Mesenchymal stem cell (in vitro differentiated cells and primary cell): ENCODE measurements at regions not wholly inside any gene's neighbourhood (a gene's known extent, or its start where the extent isn't known, plus 50 kb on each side); places are given as distances from the start of the nearest gene placed in this dataset.

Experiments used
- DNase-seq: peaks from one replicate; pipeline ENCODE4 v3.0.0-alpha.2; 2013
- H2AFZ ChIP-seq: one replicate; pipeline ENCODE4 v1.6.1; 2013; ENCODE audit warnings: low read depth, mild to moderate bottlenecking, control low read depth, inconsistent platforms, low read length, moderate library complexity
- H2AK5ac ChIP-seq: 2 replicates; pipeline ENCODE4 v1.6.1; 2013; ENCODE audit warnings: low read length, moderate library complexity, mild to moderate bottlenecking, inconsistent platforms; ENCODE audit not compliant: severe bottlenecking
- H2BK120ac ChIP-seq: one replicate; pipeline ENCODE4 v1.6.1; 2013; ENCODE audit warnings: low read depth, mild to moderate bottlenecking, inconsistent platforms, low read length, moderate library complexity
- H2BK12ac ChIP-seq, 2 experiments: one replicate each; pipeline ENCODE4 v1.6.1; 2013; ENCODE audit warnings: inconsistent platforms in 2 of 2, low read length in 2 of 2, mild to moderate bottlenecking in 2 of 2, moderate library complexity in 2 of 2, control low read depth in 1 of 2
- H2BK15ac ChIP-seq: one replicate; pipeline ENCODE4 v1.6.1; 2013; ENCODE audit warnings: mild to moderate bottlenecking, low read depth, inconsistent platforms; ENCODE audit not compliant: poor library complexity, severe bottlenecking
- H2BK5ac ChIP-seq: 2 replicates; pipeline ENCODE4 v1.6.1; 2013; ENCODE audit warnings: low read depth, mild to moderate bottlenecking, low read length, control low read depth, inconsistent platforms; ENCODE audit not compliant: poor library complexity, severe bottlenecking
- H3K14ac ChIP-seq, 2 experiments: one replicate each; pipeline ENCODE4 v1.6.1; 2013; ENCODE audit warnings: inconsistent platforms in 2 of 2, low read length in 2 of 2, control low read depth in 1 of 2, mild to moderate bottlenecking in 1 of 2, moderate library complexity in 1 of 2
- H3K18ac ChIP-seq, 2 experiments: one replicate each; pipeline ENCODE4 v1.6.1; 2013; ENCODE audit warnings: inconsistent platforms in 2 of 2, low read length in 2 of 2, control low read depth in 1 of 2, low read depth in 1 of 2, mild to moderate bottlenecking in 1 of 2
- H3K23ac ChIP-seq, 2 experiments: one replicate each; pipeline ENCODE4 v1.6.1; 2013; ENCODE audit warnings: inconsistent platforms in 2 of 2, low read length in 2 of 2, mild to moderate bottlenecking in 2 of 2, moderate library complexity in 2 of 2, control low read depth in 1 of 2
- H3K27ac ChIP-seq: 2 replicates; pipeline ENCODE4 v1.5.1; 2013; ENCODE audit warnings: mild to moderate bottlenecking, moderate library complexity, low read length, control low read depth, inconsistent platforms; ENCODE audit not compliant: poor library complexity, severe bottlenecking
- H3K27me3 ChIP-seq, 2 experiments: 2 replicates each; pipeline versions ENCODE4 v1.6.1 to v1.7.0; 2013; ENCODE audit warnings: low read length in 2 of 2, mild to moderate bottlenecking in 2 of 2, moderate library complexity in 2 of 2, control low read depth in 1 of 2, inconsistent platforms in 1 of 2; ENCODE audit not compliant: control insufficient read depth in 1 of 2, insufficient read depth in 1 of 2
- H3K36me3 ChIP-seq, 2 experiments: 2 replicates each; pipeline versions ENCODE4 v1.6.1 to v1.7.0; 2013; ENCODE audit warnings: low read length in 2 of 2, control low read depth in 1 of 2, inconsistent platforms in 1 of 2, low read depth in 1 of 2, mild to moderate bottlenecking in 1 of 2; ENCODE audit not compliant: insufficient read depth in 2 of 2, control insufficient read depth in 1 of 2
- H3K4ac ChIP-seq, 2 experiments: one replicate each; pipeline ENCODE4 v1.6.1; 2013; ENCODE audit warnings: inconsistent platforms in 2 of 2, low read length in 2 of 2, mild to moderate bottlenecking in 2 of 2, moderate library complexity in 2 of 2, control low read depth in 1 of 2, low read depth in 1 of 2
- H3K4me1 ChIP-seq: 2 replicates; pipeline ENCODE4 v1.6.1; 2013; ENCODE audit warnings: low read depth, low read length, control low read depth; ENCODE audit not compliant: control insufficient read depth, insufficient read depth
- H3K4me2 ChIP-seq: 2 replicates; pipeline ENCODE4 v1.6.1; 2013; ENCODE audit warnings: low read length, mild to moderate bottlenecking, inconsistent platforms; ENCODE audit not compliant: poor library complexity, severe bottlenecking
- H3K4me3 ChIP-seq, 2 experiments: 2 replicates each; pipeline versions ENCODE4 v1.5.1 to v1.7.0; 2013; ENCODE audit warnings: low read length in 2 of 2, mild to moderate bottlenecking in 2 of 2, control low read depth in 1 of 2, low read depth in 1 of 2; ENCODE audit not compliant: insufficient read depth in 1 of 2
- H3K79me1 ChIP-seq: replicated peaks from 2 replicates; pipeline ENCODE4 v1.6.1; 2013; ENCODE audit warnings: mild to moderate bottlenecking, control low read depth, low read length, inconsistent platforms; ENCODE audit not compliant: poor library complexity, severe bottlenecking
- H3K9ac ChIP-seq: 2 replicates; pipeline ENCODE4 v1.7.0; 2013; ENCODE audit warnings: mild to moderate bottlenecking, low read length, moderate library complexity
- H3K9me3 ChIP-seq: 2 replicates; pipeline ENCODE4 v1.7.0; 2013; ENCODE audit warnings: mild to moderate bottlenecking, low read length; ENCODE audit not compliant: control insufficient read depth
- H4K8ac ChIP-seq: one replicate; pipeline ENCODE4 v1.6.1; 2013; ENCODE audit warnings: inconsistent platforms, mild to moderate bottlenecking, low read length, moderate library complexity
- H4K91ac ChIP-seq: one replicate; pipeline ENCODE4 v1.6.1; 2013; ENCODE audit warnings: mild to moderate bottlenecking, low read length, inconsistent platforms
- WGBS: methylation state at CpG from one replicate; pipeline ENCODE4 v1.1.7; 2013; ENCODE audit warnings: mixed read lengths; 5-methylcytosine and 5-hydroxymethylcytosine counted together

DNA sequence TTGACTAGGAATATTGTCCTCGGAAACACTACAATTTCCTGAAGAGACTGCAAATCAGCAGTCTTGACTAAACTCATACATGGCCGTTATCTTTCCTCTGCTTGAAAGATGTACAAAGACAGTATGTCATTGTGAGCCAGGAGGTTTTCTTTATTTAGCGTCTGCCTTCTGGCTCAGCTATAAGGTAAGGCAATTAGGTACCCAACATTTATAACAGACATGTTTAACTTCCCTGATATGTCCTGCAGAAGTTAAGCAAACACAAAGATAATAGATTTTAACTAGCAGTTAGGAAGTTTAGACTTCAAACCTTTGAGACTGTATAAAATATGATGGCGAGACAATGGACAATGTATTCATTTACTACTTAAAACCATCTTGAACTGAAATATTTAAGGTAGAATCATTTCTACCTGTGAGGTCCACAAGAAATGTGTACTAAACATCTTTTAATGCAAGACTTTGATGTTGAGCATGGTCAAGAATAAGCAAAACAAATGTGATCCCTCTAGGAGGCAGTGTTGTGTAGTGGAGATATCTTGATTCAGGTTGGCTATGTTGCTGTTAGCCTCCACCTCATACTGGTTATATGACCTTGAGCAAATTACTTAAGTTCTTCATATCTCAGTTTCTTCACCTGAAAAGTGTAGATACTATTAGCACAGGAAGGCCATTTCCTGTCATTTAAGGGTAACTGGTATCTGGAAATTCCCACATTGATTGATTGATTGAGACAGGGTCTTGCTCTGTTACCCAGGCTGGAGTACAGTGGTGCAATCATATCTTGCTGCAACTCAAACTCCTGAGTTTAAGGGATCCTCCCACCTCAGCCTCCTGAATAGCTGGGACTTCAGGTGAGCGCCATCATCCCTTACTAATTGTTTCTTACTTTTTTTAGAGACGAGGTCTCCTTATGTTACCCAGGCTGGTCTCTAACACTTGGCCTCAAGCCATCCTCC, 96.3 kb upstream of the EEA1 start:
- no peak overlapping the region for H2AFZ ChIP-seq
- H3K18ac ChIP-seq, result no peak overlapping the region
- no peak overlapping the region for H3K4me2 ChIP-seq
- H3K27ac ChIP-seq, result no peak overlapping the region
- no peak overlapping the region for H3K9ac ChIP-seq
- H3K36me3 ChIP-seq, result no peaks in the 10 kb centered on the region
- H2BK12ac ChIP-seq, result no peak overlapping the region
- no peaks in the 10 kb centered on the region for H3K9me3 ChIP-seq
- no peak overlapping the region for H2AK5ac ChIP-seq
- no peak overlapping the region for H3K4me3 ChIP-seq
- no peak overlapping the region for H3K23ac ChIP-seq
- H4K91ac ChIP-seq, result no peak overlapping the region
- no peaks in the 10 kb centered on the region for H3K27me3 ChIP-seq
- no peak overlapping the region for H4K8ac ChIP-seq
- H2BK120ac ChIP-seq, result no peak overlapping the region
- no peak overlapping the region for H2BK5ac ChIP-seq
- peaks cover 4% of the 10 kb centered on the region for H3K4me1 ChIP-seq
- H3K4ac ChIP-seq, result no peak overlapping the region
- DNase-seq, result peak; percentile 60
- WGBS, result 100% methylated on average over 3 of the region's 6 CpGs
- H3K14ac ChIP-seq, result no peak overlapping the region
- no peaks in the 10 kb centered on the region for H3K79me1 ChIP-seq
- no peak overlapping the region for H2BK15ac ChIP-seq

DNA sequence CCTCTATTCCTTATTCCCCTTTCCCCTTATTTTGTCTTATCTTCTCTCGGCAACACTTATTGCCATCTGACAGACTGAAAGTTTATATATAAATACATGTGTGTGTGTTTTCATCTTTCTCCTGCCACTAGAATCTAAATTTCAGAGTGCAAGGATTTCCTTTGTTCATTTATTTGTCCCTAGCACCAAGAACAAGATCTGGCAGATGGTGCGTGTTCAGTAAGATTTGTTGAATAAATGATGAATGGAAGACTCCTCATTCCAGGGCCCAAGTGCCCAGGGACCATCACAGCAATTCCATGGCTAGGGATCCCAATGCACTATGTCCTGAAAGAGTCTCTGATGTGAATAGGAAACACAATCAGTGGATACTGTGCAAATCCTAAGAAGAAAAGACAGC, 97.9 kb upstream of the EEA1 start:
- H2AK5ac ChIP-seq, result no peak overlapping the region
- no peak overlapping the region for H3K9ac ChIP-seq
- H3K4me2 ChIP-seq, result no peak overlapping the region
- no peak overlapping the region for H4K91ac ChIP-seq
- no peaks in the 10 kb centered on the region for H3K79me1 ChIP-seq
- no peaks in the 10 kb centered on the region for H3K36me3 ChIP-seq
- no peak overlapping the region for H2AFZ ChIP-seq
- H2BK15ac ChIP-seq, result no peak overlapping the region
- no peaks in the 10 kb centered on the region for H3K9me3 ChIP-seq
- no peak overlapping the region for H2BK12ac ChIP-seq
- no peak overlapping the region for H2BK5ac ChIP-seq
- H3K23ac ChIP-seq, result no peak overlapping the region
- H3K4ac ChIP-seq, result no peak overlapping the region
- no peak overlapping the region for H3K4me3 ChIP-seq
- no peak overlapping the region for H4K8ac ChIP-seq
- no peak overlapping the region for H3K18ac ChIP-seq
- no peak overlapping the region for H2BK120ac ChIP-seq
- peaks cover 4% of the 10 kb centered on the region for H3K4me1 ChIP-seq
- H3K14ac ChIP-seq, result peak overlapping the region in 1 of 2 experiments; percentile 39
- DNase-seq, result no peak
- no peaks in the 10 kb centered on the region for H3K27me3 ChIP-seq
- H3K27ac ChIP-seq, result no peak overlapping the region
- 88% methylated on average over 1 of the region's 2 CpGs for WGBS

DNA sequence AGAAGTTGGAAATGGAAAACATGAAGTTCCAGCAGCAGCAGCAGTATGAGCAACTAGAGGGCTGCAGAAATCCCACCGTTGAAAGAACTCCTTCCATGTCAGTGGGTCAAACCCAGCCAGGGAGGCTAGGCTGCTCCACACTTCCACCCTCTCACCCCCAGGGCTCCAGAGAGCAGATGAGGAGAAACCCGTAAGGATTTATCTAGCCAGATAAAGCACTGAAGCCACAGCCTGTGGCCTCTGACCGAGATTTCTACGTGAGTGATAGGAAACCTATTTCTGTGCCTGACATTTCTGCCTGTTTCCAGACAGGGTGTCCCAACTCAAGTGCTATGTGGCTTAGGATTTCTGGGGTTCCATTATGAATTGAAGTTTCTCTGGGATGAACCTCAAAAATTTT, 100.0 kb upstream of the EEA1 start:
- Histone ChIP-seq H2AK5ac (no peak overlapping the region), H2BK15ac (no peak overlapping the region), H3K27ac (no peak overlapping the region), H2BK5ac (no peak overlapping the region), H3K4me1 (no peaks in the 10 kb centered on the region), H4K91ac (no peak overlapping the region), H3K14ac (no peak overlapping the region), H3K4me3 (no peak overlapping the region), H2AFZ (no peak overlapping the region), H3K9me3 (no peaks in the 10 kb centered on the region), H4K8ac (peak overlapping the region; percentile 4), H3K79me1 (no peaks in the 10 kb centered on the region), H3K4ac (no peak overlapping the region), H2BK12ac (no peak overlapping the region), H3K9ac (no peak overlapping the region), H3K36me3 (no peaks in the 10 kb centered on the region), H3K4me2 (no peak overlapping the region), H2BK120ac (no peak overlapping the region), H3K23ac (no peak overlapping the region), H3K27me3 (peaks cover 0 to 4% of the 10 kb centered on the region in 2 experiments), H3K18ac (no peak overlapping the region)
- WGBS, result 84% methylated on average over 4 of the region's 4 CpGs
- no peak for DNase-seq

DNA sequence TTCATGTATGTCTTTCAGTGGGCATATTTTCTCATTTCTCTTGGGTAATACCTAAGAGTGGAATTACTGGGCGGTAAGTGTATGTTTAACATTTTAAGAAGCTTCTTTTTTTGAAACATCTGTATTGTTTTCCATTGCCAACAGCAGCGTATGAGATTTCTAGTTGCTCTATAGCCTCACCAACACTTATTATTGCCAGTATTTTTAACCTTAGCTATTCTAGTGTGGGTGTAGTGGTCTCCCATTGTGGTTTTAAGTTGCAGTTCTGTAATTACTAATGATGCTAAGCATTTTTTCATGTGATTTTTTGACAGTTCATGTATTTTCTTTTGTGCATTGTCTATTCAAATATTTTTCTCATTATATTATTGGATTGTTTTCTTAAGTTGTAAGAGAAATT, 101.9 kb upstream of the EEA1 start:
- Histone ChIP-seq H3K27me3 (peaks cover 8 to 14% of the 10 kb centered on the region in 2 experiments), H3K36me3 (no peaks in the 10 kb centered on the region), H3K18ac (no peak overlapping the region), H3K9ac (no peak overlapping the region), H4K91ac (no peak overlapping the region), H3K4ac (no peak overlapping the region), H3K27ac (no peak overlapping the region), H2BK5ac (no peak overlapping the region), H3K4me1 (no peaks in the 10 kb centered on the region), H3K4me2 (no peak overlapping the region), H4K8ac (no peak overlapping the region), H3K9me3 (no peaks in the 10 kb centered on the region), H2BK120ac (no peak overlapping the region), H3K79me1 (no peaks in the 10 kb centered on the region), H3K23ac (no peak overlapping the region), H3K14ac (no peak overlapping the region), H2BK15ac (no peak overlapping the region), H2AK5ac (no peak overlapping the region), H2BK12ac (no peak overlapping the region), H3K4me3 (no peak overlapping the region), H2AFZ (no peak overlapping the region)
- no peak for DNase-seq
- no CpG with 5 or more reads among the region's 2 CpGs for WGBS
